GM12801 (cell line): ENCODE measurements at regions not wholly inside any gene's neighbourhood (a gene's known extent, or its start where the extent isn't known, plus 50 kb on each side); places are given as distances from the start of the nearest gene placed in this dataset.

Source experiments
- CTCF ChIP-seq: IDR thresholded peaks from one replicate; pipeline ENCODE4 v1.5.1; 2011; ENCODE audit warnings: control low read depth; ENCODE audit not compliant: insufficient read length; ENCODE audit errors: extremely low read depth

GRCh38 chr11:95308512-95309035 lies 77.6 kb upstream of the SESN3 start:
- TF ChIP-seq CTCF, result no peak

DNA sequence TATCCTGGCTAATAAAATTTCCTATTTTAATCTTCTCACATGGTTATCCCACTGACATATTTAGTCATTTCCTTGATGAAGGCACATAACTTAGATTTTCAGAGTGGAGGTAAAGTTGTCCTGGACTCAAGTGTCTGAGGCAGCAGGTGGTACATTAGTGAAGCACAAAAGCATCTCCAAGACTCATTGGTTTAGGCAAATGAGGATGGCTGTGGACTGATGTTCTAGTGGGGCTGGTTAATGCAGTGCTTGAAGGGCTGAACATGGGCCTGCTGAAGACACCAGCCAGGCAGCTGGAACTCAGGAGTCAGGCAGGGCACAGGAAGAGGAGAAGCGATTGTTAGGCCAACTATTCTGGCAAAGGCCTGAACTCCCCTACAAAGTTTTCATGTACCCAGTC lies 76.3 kb upstream of the SESN3 start:
- no peak for TF ChIP-seq CTCF

DNA sequence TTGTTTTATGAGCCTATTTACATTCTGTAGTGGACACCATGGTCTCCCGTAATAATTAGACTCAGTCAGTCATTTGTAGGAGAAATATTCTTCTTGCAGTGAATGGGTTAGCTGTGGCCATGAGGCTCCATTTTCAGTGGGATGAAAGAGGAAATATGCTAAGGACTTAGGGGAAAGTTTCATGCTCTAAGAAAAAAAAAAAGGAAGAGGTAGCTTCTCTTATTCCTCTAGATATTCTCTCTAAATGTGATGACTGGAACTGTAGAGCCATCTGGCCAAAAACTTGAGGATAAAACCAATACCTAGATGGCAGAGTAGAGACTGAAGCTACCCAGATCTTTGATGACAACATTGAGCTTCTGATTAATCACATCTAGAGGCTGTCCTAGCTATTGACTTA lies 75.8 kb upstream of the SESN3 start:
- TF ChIP-seq CTCF, result no peak

DNA sequence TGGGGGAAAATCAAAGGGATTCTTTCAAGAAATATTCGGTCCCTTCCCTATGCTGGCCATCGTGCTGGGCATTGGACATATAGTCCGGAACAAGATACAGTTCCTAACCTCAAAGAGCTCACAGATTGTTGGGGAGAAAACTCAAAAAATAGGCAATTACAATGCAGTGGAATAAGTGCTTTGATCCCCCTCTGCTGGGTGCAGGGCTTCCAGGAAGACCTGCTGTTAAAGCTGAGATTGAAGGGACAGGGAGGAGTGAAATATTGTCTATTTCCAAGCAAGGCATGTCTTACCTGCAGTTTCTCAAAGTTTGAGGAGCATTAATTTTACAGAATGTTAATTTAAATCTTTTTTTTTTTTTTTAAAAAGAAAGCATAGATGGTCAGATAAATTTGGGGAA lies 75.1 kb upstream of the SESN3 start:
- no peak for TF ChIP-seq CTCF

- no peak for TF ChIP-seq CTCF
Measured at GRCh38 chr11:95305705-95306104, 74.7 kb upstream of the SESN3 start.

DNA sequence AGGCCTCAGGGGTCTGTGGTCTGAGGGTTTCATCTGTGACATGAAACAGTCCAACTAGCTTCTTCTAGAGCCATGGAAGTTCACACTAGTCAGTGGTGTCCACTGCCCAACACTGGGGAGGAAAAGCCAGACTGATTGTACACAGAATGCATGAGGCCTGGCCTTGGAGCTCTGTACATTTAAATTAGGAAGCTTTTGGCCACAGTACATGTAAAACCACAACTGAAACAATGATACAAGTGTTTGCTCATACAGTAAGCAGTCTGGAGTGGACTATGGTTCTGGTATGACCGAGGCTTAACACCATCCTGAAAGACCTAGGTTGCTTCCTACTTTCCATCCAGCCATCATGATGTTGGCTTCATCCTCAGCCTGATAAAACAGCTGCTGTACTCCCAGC lies 73.8 kb upstream of the SESN3 start:
- no peak for TF ChIP-seq CTCF

DNA sequence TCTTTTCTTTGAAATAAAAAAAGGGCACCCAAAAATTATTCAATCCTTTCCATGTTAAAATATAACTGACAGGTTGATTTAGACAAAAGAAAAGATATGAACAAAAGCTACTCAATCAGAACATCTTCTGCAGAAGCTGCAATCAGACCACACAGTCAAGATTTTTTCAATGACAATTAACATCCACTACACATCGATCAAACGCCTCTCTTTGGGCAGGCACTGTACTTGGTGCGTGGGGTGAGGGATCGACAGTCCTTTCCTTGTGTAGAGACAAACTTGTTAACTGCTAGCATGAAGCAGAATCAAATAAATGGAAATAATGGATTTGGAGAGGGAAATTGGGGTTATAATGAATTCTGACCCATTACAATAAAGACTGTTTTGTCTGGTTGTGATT lies 71.2 kb upstream of the SESN3 start:
- no peak for TF ChIP-seq CTCF

DNA sequence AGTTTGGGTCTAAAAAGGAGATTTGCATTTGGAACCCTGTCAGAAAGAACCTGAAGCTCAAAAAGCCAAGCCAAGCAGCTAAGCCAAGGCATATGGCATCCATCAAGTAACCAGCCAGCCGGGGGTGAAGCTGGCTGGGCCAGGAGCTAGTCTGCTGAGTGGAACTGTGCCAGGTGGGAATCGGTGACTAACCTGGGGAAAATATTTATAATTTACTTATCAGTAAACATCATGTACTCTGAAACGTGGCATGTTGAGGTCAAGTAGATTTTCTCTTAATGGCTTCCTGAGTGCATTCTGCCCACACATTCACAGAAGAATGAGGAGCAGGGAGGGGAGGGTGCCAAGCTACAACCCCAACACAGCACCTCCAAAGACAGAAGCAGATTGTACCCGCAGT lies 70.5 kb upstream of the SESN3 start:
- no peak for TF ChIP-seq CTCF
